ENCODE measurements at regions not wholly inside any gene's neighbourhood (a gene's known extent, or its start where the extent isn't known, plus 50 kb on each side); places are given as distances from the start of the nearest gene placed in this dataset.
"Not testable (repeated sequence)": the region's sequence is repeated elsewhere in the genome, so short reads cannot be mapped to it uniquely, and the experiment has no call there.

- H3K36me3 Mint-ChIP-seq (ENCODE audit: low read depth), result no peaks in the 10 kb centered on the region
- DNase-seq (ENCODE audit: low spot score), result no peak
- H3K27ac Mint-ChIP-seq, result no peak overlapping the region
- no peaks in the 10 kb centered on the region for H3K9me3 Mint-ChIP-seq
- no peaks in the 10 kb centered on the region for H3K27me3 Mint-ChIP-seq (ENCODE audit: low read depth)
- intact Hi-C loops (cut with micrococcal nuclease), result no loop called here
- no peaks in the 10 kb centered on the region for H3K4me1 Mint-ChIP-seq (ENCODE audit: low read depth)
- no peak overlapping the region for H3K4me3 Mint-ChIP-seq (ENCODE audit: low read depth)
These were observed 78.7 kb upstream of the MSX2 start for GRCh38 chr5:174645677-174646076.

- H3K36me3 Mint-ChIP-seq (ENCODE audit: low read depth); H3K9me3 Mint-ChIP-seq; intact Hi-C loops (cut with micrococcal nuclease); H3K27me3 Mint-ChIP-seq (ENCODE audit: low read depth); H3K4me3 Mint-ChIP-seq (ENCODE audit: low read depth); H3K4me1 Mint-ChIP-seq (ENCODE audit: low read depth); DNase-seq (ENCODE audit: low spot score); H3K27ac Mint-ChIP-seq: not testable (repeated sequence)
These were observed 75.8 kb upstream of the MSX2 start for GRCh38 chr5:174648618-174649017.

- Mint-ChIP-seq H3K4me1 (ENCODE audit: low read depth) (no peaks in the 10 kb centered on the region), H3K4me3 (ENCODE audit: low read depth) (no peak overlapping the region), H3K27me3 (ENCODE audit: low read depth) (no peaks in the 10 kb centered on the region), H3K9me3 (no peaks in the 10 kb centered on the region), H3K36me3 (ENCODE audit: low read depth) (no peaks in the 10 kb centered on the region), H3K27ac (no peak overlapping the region)
- no peak for DNase-seq (ENCODE audit: low spot score)
- intact Hi-C loops (cut with micrococcal nuclease), result no loop called here
These were observed 75.0 kb upstream of the MSX2 start for GRCh38 chr5:174649391-174649790.

- Mint-ChIP-seq H3K27me3 (ENCODE audit: low read depth) (no peaks in the 10 kb centered on the region), H3K27ac (no peak overlapping the region), H3K36me3 (ENCODE audit: low read depth) (no peaks in the 10 kb centered on the region), H3K4me1 (ENCODE audit: low read depth) (no peaks in the 10 kb centered on the region), H3K9me3 (no peaks in the 10 kb centered on the region), H3K4me3 (ENCODE audit: low read depth) (no peak overlapping the region)
- DNase-seq (ENCODE audit: low spot score), result no peak
- intact Hi-C loops (cut with micrococcal nuclease), result no loop called here
These were observed 69.9 kb upstream of the MSX2 start for GRCh38 chr5:174654442-174654841.

GRCh38 chr5:174655351-174655750 lies 69.0 kb upstream of the MSX2 start:
- Mint-ChIP-seq H3K4me3 (ENCODE audit: low read depth) (no peak overlapping the region), H3K9me3 (no peaks in the 10 kb centered on the region), H3K27me3 (ENCODE audit: low read depth) (no peaks in the 10 kb centered on the region), H3K27ac (no peak overlapping the region), H3K36me3 (ENCODE audit: low read depth) (no peaks in the 10 kb centered on the region), H3K4me1 (ENCODE audit: low read depth) (no peaks in the 10 kb centered on the region)
- no peak for DNase-seq (ENCODE audit: low spot score)
- intact Hi-C loops (cut with micrococcal nuclease), result no loop called here

- intact Hi-C loops (cut with micrococcal nuclease), result no loop called here
- Mint-ChIP-seq H3K4me3 (ENCODE audit: low read depth) (no peak overlapping the region), H3K36me3 (ENCODE audit: low read depth) (no peaks in the 10 kb centered on the region), H3K27me3 (ENCODE audit: low read depth) (no peaks in the 10 kb centered on the region), H3K4me1 (ENCODE audit: low read depth) (no peaks in the 10 kb centered on the region), H3K9me3 (no peaks in the 10 kb centered on the region), H3K27ac (no peak overlapping the region)
- no peak for DNase-seq (ENCODE audit: low spot score)
These were observed 60.1 kb upstream of the MSX2 start for GRCh38 chr5:174664180-174664850.

GRCh38 chr5:174665347-174665746 lies 59.0 kb upstream of the MSX2 start:
- DNase-seq (ENCODE audit: low spot score), result no peak
- intact Hi-C loops (cut with micrococcal nuclease), result no loop called here
- Mint-ChIP-seq H3K36me3 (ENCODE audit: low read depth) (no peaks in the 10 kb centered on the region), H3K4me1 (ENCODE audit: low read depth) (no peaks in the 10 kb centered on the region), H3K27ac (no peak overlapping the region), H3K27me3 (ENCODE audit: low read depth) (no peaks in the 10 kb centered on the region), H3K4me3 (ENCODE audit: low read depth) (no peak overlapping the region), H3K9me3 (no peaks in the 10 kb centered on the region)

GRCh38 chr5:174667526-174667925 lies 56.9 kb upstream of the MSX2 start:
- Mint-ChIP-seq H3K9me3 (no peaks in the 10 kb centered on the region), H3K36me3 (ENCODE audit: low read depth) (no peaks in the 10 kb centered on the region), H3K27ac (no peak overlapping the region), H3K27me3 (ENCODE audit: low read depth) (no peaks in the 10 kb centered on the region), H3K4me3 (ENCODE audit: low read depth) (no peak overlapping the region), H3K4me1 (ENCODE audit: low read depth) (no peaks in the 10 kb centered on the region)
- no peak for DNase-seq (ENCODE audit: low spot score)
- intact Hi-C loops (cut with micrococcal nuclease), result no loop called here

- no peaks in the 10 kb centered on the region for H3K4me1 Mint-ChIP-seq (ENCODE audit: low read depth)
- intact Hi-C loops (cut with micrococcal nuclease), result no loop called here
These were observed 56.0 kb upstream of the MSX2 start for GRCh38 chr5:174668349-174668748.

More at GRCh38 chr5:174668349-174668748, 56.0 kb upstream of the MSX2 start:
- no peaks in the 10 kb centered on the region for H3K9me3 Mint-ChIP-seq
- DNase-seq (ENCODE audit: low spot score), result no peak
- H3K36me3 Mint-ChIP-seq (ENCODE audit: low read depth), result no peaks in the 10 kb centered on the region
- H3K27ac Mint-ChIP-seq, result no peak overlapping the region
- H3K27me3 Mint-ChIP-seq (ENCODE audit: low read depth), result no peaks in the 10 kb centered on the region
- H3K4me3 Mint-ChIP-seq (ENCODE audit: low read depth), result no peak overlapping the region
